ENCODE measurements at regions not wholly inside any gene's neighbourhood (a gene's known extent, or its start where the extent isn't known, plus 50 kb on each side); places are given as distances from the start of the nearest gene placed in this dataset.

DNA sequence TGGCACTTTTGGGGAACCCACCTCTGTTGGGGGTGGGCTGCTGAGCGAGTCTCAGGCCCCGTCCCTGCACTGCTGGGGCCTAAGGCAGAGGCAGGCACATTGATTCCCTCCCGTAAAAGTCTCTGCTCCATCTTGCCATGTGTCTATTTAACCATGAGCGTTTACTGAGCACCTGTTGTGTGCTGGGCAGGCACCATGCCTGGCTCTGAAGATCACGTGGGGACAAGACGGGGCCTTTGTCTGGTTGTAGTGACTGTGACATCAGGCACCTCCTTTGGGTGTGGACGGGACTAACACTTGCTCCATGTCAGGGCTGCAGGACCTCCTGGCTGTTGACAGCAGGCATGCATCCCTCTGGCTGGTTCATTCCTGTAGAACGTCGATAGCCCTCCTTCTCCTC lies 204.7 kb upstream of the CIBAR2 start:
- no peak for TF ChIP-seq EP300 (IDR thresholded peaks at IDR 0.05)
- no peak for TF ChIP-seq CTCF (IDR thresholded peaks at IDR 0.05)
- TF ChIP-seq POLR2A (IDR thresholded peaks at IDR 0.05), result no peak
